ENCODE measurements at regions not wholly inside any gene's neighbourhood (a gene's known extent, or its start where the extent isn't known, plus 50 kb on each side); places are given as distances from the start of the nearest gene placed in this dataset.

DNA sequence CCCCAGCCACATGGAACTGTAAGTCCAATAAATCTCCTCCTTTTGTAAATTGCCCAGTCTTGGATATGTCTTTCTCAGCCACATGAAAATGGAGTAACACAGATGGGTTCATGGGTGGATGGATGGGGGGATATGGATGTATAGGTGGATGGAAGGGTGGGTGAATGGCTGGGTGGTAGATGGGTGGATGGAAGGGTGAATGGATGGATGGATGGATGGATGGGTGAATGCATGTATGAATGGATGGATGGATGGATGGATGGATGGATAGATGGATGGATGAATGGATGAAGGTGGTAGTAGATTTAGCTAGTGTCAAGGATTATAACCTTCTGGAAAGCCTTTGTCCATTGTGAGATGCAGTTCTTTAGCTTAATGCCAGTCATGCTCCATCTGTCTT, 146.1 kb upstream of the ATP2B2 start:
- TF ChIP-seq, protein P1, sequence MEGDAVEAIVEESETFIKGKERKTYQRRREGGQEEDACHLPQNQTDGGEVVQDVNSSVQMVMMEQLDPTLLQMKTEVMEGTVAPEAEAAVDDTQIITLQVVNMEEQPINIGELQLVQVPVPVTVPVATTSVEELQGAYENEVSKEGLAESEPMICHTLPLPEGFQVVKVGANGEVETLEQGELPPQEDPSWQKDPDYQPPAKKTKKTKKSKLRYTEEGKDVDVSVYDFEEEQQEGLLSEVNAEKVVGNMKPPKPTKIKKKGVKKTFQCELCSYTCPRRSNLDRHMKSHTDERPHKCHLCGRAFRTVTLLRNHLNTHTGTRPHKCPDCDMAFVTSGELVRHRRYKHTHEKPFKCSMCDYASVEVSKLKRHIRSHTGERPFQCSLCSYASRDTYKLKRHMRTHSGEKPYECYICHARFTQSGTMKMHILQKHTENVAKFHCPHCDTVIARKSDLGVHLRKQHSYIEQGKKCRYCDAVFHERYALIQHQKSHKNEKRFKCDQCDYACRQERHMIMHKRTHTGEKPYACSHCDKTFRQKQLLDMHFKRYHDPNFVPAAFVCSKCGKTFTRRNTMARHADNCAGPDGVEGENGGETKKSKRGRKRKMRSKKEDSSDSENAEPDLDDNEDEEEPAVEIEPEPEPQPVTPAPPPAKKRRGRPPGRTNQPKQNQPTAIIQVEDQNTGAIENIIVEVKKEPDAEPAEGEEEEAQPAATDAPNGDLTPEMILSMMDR (IDR thresholded peaks at IDR 0.05; ENCODE audit: insufficient read depth, low read depth, low read length) = no peak
- TF ChIP-seq EZH2 (IDR thresholded peaks at IDR 0.05; ENCODE audit: insufficient read depth, low read length) = no peak

Measured in astrocyte (in vitro differentiated cells and primary cell).